Activated CD4-positive, alpha-beta T cell treated with anti-CD3 and anti-CD28 coated beads, Interleukin-2, amount 50 U/mL, for 48 hours (primary cell): ENCODE measurements at regions not wholly inside any gene's neighbourhood (a gene's known extent, or its start where the extent isn't known, plus 50 kb on each side); places are given as distances from the start of the nearest gene placed in this dataset.
"Not testable (repeated sequence)": the region's sequence is repeated elsewhere in the genome, so short reads cannot be mapped to it uniquely, and the experiment has no call there.

Experiments
- DNase-seq, 2 experiments: peaks; one replicate each; pipeline ENCODE4 v3.0.0-alpha.2; 2020

DNA sequence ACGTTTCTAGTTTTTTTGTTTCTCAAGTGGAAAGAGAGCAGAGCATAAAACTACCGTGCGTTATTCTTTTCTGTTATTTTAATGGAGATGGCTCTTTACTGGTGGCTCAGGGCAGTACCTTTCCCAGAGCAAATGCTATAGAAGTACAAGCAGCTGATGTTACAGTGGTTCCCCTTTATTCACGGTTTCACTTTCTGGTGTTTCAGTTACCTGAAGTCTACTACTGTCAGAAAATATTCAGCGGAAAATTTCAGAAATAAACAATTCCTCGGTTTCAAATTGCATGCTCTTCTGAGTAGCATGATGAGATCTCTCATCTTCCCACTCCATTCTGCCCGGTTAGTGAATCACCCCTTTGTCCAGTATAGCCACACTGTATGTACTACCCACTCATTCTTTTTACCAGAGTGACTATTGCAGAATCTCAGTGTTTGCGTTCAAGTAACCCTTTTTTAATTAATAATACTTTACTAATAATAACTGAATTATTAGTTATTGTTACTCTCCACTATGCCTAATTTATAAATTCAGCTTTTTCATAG lies 597.5 kb upstream of the ROBO2 start:
- no peak for DNase-seq

DNA sequence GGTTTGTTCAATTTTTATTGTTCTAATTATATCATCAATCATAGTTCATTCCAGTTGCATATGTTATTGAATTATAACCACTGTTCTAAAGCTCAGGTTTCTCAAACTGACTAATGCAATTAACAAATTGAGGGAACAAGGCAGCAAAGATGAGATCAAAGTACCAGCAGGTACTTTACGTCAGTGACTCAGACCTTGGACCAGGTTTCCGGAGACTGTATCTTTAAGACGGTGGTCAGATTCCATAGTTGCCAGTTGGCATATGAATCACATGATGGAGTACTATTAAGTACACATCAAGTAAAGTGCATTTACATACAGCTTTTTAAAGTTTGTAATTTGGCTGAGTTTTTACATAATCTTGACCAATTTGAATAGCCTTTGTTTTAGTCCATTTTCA lies 583.6 kb upstream of the ROBO2 start:
- no peak for DNase-seq

DNA sequence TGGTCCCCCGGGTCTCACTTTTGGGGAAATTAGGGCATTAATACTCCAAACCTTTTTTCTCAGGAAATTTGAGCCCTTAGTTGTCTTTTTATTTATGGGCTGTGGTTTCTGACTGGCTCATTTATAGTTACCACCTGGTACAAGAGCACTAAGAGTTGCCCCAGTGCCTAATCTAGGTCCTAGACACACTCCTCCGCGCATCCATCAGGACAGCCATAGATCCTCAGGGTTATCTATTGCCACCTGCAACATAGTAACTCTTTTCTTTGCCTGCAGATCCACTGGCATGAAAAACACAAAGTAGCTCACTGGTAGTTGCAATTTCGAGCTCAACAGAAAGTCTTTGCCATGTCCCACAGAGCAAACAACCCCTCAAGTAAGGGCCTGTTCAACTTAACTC lies 576.4 kb upstream of the ROBO2 start:
- no peak for DNase-seq

GRCh38 chr3:76470285-76470684 lies 569.6 kb upstream of the ROBO2 start:
- DNase-seq = no peak

- no peak for DNase-seq
These were observed 565.3 kb upstream of the ROBO2 start for GRCh38 chr3:76474632-76475031.

DNA sequence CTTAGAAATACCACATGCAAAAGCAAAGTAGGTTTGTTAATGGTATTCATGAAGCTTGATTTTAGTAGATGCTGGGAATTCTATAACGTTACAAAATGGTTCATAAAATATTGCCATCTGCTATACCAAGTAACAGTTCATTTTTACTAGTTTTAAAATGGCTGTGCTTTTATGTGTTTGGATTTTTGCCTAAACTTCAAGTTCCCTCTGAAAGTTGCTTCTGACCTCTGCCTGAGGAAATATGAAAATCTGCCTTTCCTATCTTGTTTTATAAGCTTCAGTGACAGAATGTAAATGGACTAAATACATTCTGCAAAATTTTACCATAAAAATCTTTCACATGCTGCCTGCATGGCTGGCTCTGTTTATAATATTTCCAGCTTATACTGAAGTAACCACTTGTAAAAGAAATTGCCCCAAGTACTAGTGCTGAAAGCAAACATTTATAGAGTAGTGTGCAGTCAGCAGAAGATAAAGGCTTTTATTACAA lies 560.7 kb upstream of the ROBO2 start:
- DNase-seq = no peak

DNA sequence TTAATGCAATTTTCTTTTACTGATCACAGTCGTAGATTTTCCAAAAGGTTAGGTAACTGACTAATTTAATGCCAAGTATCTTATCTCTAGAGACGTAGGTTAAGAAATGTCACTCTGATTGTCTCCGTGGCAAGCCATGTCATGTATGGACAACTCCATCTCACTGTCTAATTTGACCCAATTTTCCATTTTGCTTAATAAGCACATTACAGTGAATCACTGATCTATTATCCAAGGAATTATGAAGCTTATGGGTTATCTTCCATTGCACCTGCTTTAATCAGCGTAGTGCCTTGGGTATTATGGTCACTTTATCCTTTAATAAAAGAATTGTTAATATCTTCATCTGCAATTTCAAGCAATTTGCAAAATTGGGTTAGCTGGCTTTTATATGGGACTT lies 557.4 kb upstream of the ROBO2 start:
- DNase-seq = no peak

DNA sequence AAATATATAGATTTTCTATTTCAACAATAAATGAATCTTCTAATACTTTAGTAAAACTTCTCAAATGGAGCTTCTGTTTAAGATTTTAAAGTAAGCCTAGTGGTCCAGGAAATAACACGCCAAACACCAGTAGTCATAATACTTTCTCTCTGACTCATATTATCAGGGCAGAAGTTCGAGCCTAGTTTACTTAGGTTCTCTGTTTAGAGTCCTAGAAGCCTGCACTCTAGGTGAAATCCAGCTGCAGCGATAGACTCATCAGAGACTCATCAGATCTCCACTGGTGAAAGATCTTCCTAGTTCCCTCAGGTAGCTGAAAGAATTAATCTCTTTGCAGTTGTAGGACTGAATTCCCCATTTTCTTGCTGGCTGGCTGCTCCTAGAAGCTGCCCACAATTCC lies 552.5 kb upstream of the ROBO2 start:
- DNase-seq = no peak

DNA sequence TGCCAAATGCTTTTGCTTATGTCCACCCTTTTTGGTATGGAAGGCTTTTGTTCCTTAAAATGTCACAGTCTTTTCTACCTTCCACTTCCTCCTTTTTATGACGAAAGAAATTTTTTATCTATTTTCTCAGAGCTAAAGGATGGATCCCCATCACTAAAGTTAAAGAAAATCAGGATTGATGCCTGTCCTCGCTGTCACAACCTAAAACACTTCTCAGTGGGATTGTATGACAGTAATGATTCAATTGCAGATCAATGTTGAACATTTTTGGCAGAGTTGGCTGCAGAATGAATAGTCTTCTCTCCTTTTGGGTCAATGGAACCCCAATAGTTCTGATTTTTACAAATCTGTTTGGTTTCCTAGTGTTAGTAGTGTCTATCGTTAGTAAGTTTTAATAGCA lies 549.8 kb upstream of the ROBO2 start:
- no peak for DNase-seq

GRCh38 chr3:76495216-76495615 lies 544.7 kb upstream of the ROBO2 start:
- no peak for DNase-seq

DNA sequence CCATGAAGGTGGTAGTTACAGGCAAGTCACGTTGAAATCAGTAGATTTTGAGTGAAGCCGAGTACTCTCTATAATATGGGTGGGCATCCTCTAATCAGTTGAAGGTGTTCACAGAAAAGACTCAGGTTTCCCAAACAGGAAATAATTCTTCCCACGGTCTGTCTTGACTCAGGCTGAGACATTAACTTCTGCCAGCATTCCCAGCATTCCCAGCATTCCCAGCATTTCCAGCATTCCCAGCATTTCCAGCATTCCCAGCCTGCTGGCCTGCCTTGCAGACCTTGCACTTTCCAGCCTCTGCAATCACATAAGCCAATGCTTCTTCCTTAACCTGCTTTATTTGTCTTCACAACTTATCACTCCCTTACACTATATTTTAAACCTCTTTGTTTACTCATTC lies 542.3 kb upstream of the ROBO2 start:
- DNase-seq = no peak

DNA sequence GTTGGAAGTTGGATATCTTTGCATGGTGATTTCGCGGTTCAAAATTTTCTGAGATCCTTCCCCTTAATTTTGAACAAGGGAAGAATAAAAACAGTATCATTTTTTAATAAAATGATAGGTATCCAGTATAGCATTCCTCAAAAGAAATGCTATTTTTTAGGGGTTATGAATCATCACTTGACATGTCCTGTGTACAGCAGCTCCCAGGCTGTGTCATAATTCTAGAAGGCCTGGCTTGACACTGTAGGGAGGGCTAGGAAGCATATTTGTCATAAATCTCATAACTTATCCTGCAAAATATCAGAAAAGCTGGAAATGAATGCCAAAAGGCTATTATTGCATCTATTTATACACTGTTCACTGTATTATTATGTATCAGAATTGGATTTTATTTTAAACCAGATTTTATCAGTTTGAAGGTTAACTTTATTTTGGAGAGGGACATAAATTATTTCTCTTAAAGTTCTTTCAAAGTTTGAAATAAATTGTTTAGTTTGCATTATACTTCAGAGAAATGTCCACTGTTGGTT lies 539.1 kb upstream of the ROBO2 start:
- DNase-seq = no peak

DNA sequence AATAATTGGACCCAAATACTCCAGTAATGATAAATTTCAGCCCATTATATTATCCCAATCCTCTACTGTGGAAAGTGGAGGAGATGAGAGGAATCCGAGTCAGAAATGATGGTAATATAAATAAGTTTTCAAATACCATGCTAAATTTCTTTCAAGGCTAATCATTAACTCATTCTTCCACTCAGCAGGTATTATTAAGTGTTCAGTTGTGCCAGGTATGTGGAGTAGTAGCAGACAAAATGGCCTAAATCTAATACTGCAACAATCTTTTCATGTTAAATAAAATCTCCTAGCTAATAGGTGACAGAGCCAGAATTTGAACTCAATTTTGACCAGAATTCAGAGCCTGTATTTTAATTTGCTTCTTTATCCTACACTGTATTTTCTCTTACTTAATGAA lies 538.6 kb upstream of the ROBO2 start:
- no peak for DNase-seq

- no peak for DNase-seq
These were observed 537.8 kb upstream of the ROBO2 start for GRCh38 chr3:76502076-76502475.

GRCh38 chr3:76505202-76505845 lies 534.6 kb upstream of the ROBO2 start:
- DNase-seq = no peak

- no peak for DNase-seq
These were observed 530.6 kb upstream of the ROBO2 start for GRCh38 chr3:76509179-76509830.

DNA sequence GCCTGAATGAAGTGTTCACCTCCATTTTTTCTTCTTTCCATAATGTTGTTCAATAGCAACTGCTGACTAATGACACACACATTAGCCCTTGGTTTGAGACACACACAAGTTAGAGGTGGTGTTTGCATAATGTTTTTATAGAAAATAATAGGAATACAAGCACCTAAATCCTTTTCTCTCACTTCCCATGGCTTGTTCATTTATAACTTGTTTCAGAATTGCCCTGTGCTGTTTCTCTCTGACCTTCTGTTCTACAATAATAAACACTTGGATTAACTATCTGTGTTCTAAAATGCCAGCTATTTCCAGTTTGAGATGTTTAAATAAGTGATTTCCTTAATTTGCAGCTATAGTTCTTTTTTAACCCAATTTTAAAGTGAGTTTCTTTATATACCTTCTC lies 525.1 kb upstream of the ROBO2 start:
- DNase-seq = no peak

DNA sequence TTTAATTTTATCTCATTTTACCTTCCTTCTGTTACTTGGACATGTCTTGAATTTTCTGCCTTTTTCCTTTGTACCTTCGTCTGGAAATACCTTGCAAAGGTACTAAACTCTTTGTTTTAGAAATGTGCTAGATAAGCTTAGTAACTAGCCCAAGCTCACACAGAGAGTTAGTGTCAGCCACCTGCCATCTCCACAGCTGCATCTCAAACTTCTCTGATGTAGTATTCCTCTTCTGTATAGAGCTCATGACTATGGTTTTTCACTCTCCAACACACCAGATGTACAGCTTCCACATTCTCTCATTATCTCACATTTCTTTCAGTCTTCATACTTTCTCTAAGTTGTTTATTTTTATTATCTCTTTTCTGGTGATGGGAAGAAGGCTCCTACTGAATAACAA lies 516.6 kb upstream of the ROBO2 start:
- DNase-seq = no peak

GRCh38 chr3:76525726-76526125 lies 514.2 kb upstream of the ROBO2 start:
- no peak for DNase-seq

DNA sequence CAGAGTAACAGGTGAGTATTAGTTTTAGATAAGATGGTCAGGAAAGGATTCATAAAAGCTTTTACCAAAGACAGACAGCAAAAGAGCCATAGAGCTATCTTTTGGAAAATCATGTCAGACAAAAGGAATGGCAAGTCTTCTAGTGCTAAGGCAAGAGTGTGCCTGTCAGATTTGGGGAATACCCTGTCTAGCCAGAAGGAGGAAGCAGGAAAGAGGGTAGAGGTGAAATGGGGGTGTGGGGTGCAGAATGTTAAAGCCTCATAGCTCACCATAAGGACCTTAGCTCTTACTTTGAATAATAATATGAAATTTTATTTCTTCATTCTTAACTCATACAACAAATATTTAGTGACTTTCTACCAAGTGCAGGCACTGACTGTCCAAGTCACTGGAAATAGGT lies 512.1 kb upstream of the ROBO2 start:
- no peak for DNase-seq

GRCh38 chr3:76532158-76532822 lies 507.6 kb upstream of the ROBO2 start:
- DNase-seq = no peak

DNA sequence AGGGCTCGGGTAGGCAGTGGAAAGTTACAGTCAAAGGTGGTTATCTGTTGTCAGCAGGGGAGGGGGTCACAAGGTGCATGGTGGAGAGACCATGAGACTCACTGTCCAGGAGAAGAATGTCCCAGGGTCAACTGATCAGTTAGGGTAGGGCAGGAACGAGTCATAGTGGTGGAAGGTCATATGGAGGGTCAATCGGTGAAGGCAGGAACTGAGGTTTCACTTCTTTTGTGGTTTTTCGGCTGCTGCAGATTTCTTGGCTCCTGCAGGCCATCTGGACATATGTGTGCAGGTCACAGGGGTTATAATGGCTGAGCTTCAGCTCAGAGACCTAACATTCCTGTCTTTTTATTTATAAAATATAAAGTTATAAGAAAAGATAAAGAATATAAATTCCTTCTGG lies 506.2 kb upstream of the ROBO2 start:
- DNase-seq = not testable (repeated sequence)

DNA sequence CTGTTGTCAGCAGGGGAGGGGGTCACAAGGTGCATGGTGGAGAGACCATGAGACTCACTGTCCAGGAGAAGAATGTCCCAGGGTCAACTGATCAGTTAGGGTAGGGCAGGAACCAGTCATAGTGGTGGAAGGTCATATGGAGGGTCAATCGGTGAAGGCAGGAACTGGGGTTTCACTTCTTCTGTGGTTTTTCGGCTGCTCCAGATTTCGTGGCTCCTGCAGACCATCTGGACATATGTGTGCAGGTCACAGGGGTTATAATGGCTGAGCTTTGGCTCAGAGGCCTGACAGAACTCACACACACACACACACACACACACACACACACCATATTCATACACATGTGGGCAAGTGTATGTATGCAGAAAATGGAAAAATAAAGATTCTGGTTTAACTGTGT lies 502.0 kb upstream of the ROBO2 start:
- not testable (repeated sequence) for DNase-seq

- DNase-seq = no peak
These were observed 492.2 kb upstream of the ROBO2 start for GRCh38 chr3:76547674-76548073.
